ENCODE measurements at regions not wholly inside any gene's neighbourhood (a gene's known extent, or its start where the extent isn't known, plus 50 kb on each side); places are given as distances from the start of the nearest gene placed in this dataset.

GRCh38 chr2:220215785-220216184, 588.4 kb downstream of the SLC4A3 start:
- Mint-ChIP-seq H3K9me3 (peaks cover 3% of the 10 kb centered on the region), H3K27me3 (no peaks in the 10 kb centered on the region), H3K4me1 (ENCODE audit: low read depth) (no peaks in the 10 kb centered on the region), H3K27ac (no peak overlapping the region), H3K36me3 (ENCODE audit: low read depth) (no peaks in the 10 kb centered on the region), H3K4me3 (no peak overlapping the region)
- Histone ChIP-seq H3K9me3 (ENCODE audit: control insufficient read depth in 1 of 2, insufficient read depth in 1 of 2, low read length in 2 of 2) (no peaks in the 10 kb centered on the region), H3K4me3 (ENCODE audit: low read length) (no peak overlapping the region), H3K27me3 (ENCODE audit: control insufficient read depth in 1 of 2, insufficient read depth in 2 of 2, low read length in 2 of 2) (no peaks in the 10 kb centered on the region), H3K4me1 (ENCODE audit: insufficient read depth, low read length) (no peaks in the 10 kb centered on the region), H3K27ac (ENCODE audit: low read depth in 1 of 2, low read length in 2 of 2) (no peak overlapping the region), H3K36me3 (ENCODE audit: insufficient read depth, low read length) (no peaks in the 10 kb centered on the region)
- intact Hi-C loops (cut with DNase I, micrococcal nuclease): no loop called here
- CTCF ChIA-PET: no interaction called here
- TF ChIP-seq, protein P1, sequence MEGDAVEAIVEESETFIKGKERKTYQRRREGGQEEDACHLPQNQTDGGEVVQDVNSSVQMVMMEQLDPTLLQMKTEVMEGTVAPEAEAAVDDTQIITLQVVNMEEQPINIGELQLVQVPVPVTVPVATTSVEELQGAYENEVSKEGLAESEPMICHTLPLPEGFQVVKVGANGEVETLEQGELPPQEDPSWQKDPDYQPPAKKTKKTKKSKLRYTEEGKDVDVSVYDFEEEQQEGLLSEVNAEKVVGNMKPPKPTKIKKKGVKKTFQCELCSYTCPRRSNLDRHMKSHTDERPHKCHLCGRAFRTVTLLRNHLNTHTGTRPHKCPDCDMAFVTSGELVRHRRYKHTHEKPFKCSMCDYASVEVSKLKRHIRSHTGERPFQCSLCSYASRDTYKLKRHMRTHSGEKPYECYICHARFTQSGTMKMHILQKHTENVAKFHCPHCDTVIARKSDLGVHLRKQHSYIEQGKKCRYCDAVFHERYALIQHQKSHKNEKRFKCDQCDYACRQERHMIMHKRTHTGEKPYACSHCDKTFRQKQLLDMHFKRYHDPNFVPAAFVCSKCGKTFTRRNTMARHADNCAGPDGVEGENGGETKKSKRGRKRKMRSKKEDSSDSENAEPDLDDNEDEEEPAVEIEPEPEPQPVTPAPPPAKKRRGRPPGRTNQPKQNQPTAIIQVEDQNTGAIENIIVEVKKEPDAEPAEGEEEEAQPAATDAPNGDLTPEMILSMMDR (IDR thresholded peaks at IDR 0.05): no peak
- POLR2A ChIA-PET: no interaction called here
- ATAC-seq (ENCODE audit: poor library complexity) (no peak), DNase-seq (no peak)

DNA sequence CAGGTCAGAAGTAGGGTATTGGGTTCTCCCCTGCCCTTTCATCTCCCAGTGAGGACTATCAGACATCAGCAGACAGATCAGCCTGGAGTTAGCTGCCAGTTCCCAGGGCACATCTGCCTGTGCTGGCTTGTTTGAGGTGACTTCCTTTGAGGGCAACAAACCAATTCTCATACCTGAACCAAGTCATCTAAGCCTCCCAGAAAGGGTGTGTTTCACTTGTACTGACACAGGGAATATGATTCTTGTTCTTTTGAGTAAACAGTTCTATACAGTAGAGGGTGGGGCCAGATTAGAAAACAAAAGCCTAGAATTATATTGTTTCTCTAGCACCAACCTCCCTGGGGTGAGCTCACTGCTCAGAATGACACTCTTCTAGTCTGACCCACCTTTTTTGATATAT, 591.9 kb downstream of the SLC4A3 start:
- no peak for ATAC-seq (ENCODE audit: poor library complexity)
- Histone ChIP-seq H3K27ac (ENCODE audit: low read depth in 1 of 2, low read length in 2 of 2) (no peak overlapping the region), H3K9me3 (ENCODE audit: control insufficient read depth in 1 of 2, insufficient read depth in 1 of 2, low read length in 2 of 2) (no peaks in the 10 kb centered on the region), H3K4me1 (ENCODE audit: insufficient read depth, low read length) (no peaks in the 10 kb centered on the region), H3K27me3 (ENCODE audit: control insufficient read depth in 1 of 2, insufficient read depth in 2 of 2, low read length in 2 of 2) (no peaks in the 10 kb centered on the region), H3K4me3 (ENCODE audit: low read length) (no peak overlapping the region), H3K36me3 (ENCODE audit: insufficient read depth, low read length) (no peaks in the 10 kb centered on the region)
- POLR2A ChIA-PET: no interaction called here
- Mint-ChIP-seq H3K9me3 (peaks cover 3% of the 10 kb centered on the region), H3K36me3 (ENCODE audit: low read depth) (no peaks in the 10 kb centered on the region), H3K27ac (no peak overlapping the region), H3K27me3 (no peaks in the 10 kb centered on the region), H3K4me1 (ENCODE audit: low read depth) (no peaks in the 10 kb centered on the region), H3K4me3 (no peak overlapping the region)
- TF ChIP-seq, protein P1 (IDR thresholded peaks at IDR 0.05): no peak
- intact Hi-C loops (cut with DNase I, micrococcal nuclease): no loop called here
- CTCF ChIA-PET: no interaction called here
- DNase-seq: no peak

DNA sequence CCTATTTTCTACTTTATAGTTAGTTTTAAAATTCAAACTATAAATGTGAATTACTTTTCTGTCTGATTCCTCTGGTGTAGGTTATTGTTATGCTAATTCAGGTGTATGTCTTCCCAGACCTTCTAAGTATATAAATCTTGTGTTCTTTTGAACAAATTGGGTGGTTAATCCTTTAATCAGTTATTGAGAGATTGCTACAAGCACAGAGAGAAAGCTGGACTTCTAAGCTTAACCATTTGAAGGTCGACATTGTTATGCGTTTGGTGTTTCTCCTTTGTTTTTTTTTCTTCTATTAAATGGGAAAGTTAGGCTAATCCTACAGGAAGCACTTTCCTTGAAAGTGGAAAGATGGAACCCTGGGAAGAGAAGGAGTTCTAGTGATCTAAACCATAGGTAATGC, 592.6 kb downstream of the SLC4A3 start:
- no peak overlapping the region for H3K4me3 Mint-ChIP-seq
- no peaks in the 10 kb centered on the region for H3K27me3 ChIP-seq (ENCODE audit: control insufficient read depth in 1 of 2, insufficient read depth in 2 of 2, low read length in 2 of 2)
- no peaks in the 10 kb centered on the region for H3K36me3 Mint-ChIP-seq (ENCODE audit: low read depth)
- intact Hi-C loops (cut with DNase I, micrococcal nuclease): no loop called here
- POLR2A ChIA-PET: no interaction called here
- TF ChIP-seq, protein P1 (IDR thresholded peaks at IDR 0.05): no peak
- H3K27ac ChIP-seq (ENCODE audit: low read depth in 1 of 2, low read length in 2 of 2): no peak overlapping the region
- DNase-seq: no peak
- no peaks in the 10 kb centered on the region for H3K27me3 Mint-ChIP-seq
- H3K4me1 Mint-ChIP-seq (ENCODE audit: low read depth): no peaks in the 10 kb centered on the region
- CTCF ChIA-PET: no interaction called here
- no peaks in the 10 kb centered on the region for H3K9me3 ChIP-seq (ENCODE audit: control insufficient read depth in 1 of 2, insufficient read depth in 1 of 2, low read length in 2 of 2)
- no peak overlapping the region for H3K4me3 ChIP-seq (ENCODE audit: low read length)
- H3K4me1 ChIP-seq (ENCODE audit: insufficient read depth, low read length): no peaks in the 10 kb centered on the region
- peaks cover 3% of the 10 kb centered on the region for H3K9me3 Mint-ChIP-seq
- H3K36me3 ChIP-seq (ENCODE audit: insufficient read depth, low read length): no peaks in the 10 kb centered on the region
- H3K27ac Mint-ChIP-seq: no peak overlapping the region
- no peak for ATAC-seq (ENCODE audit: poor library complexity)
